ENCODE measurements at regions not wholly inside any gene's neighbourhood (a gene's known extent, or its start where the extent isn't known, plus 50 kb on each side); places are given as distances from the start of the nearest gene placed in this dataset.
"Not testable (repeated sequence)": the region's sequence is repeated elsewhere in the genome, so short reads cannot be mapped to it uniquely, and the experiment has no call there.

- not testable (repeated sequence) for DNase-seq
These were observed 106.5 kb upstream of the DAZL start for GRCh38 chr3:16711691-16712090.

DNA sequence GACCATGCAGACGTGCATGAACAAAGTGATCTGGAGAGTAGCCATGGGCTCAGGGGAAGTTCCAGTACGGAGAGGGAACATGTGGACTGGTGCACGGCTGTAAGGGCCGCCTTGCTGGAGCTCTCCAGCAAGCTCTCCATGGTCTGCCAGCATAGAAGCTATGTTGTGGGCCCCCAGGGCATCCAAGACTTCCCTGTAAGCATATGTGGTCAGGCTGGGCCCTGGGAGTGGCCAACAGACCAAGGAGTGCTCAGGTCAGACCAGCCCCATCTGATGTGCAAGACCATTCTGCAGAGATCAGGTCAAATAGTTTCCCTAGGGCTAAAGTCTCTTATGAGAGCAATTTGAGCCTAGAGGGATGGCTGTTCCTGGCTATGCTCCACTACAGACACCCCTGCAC lies 110.1 kb upstream of the DAZL start:
- no peak for DNase-seq

- DNase-seq: no peak
These were observed 114.2 kb upstream of the DAZL start for GRCh38 chr3:16719426-16719825.

- no peak for DNase-seq
These were observed 115.2 kb upstream of the DAZL start for GRCh38 chr3:16720367-16720940.

DNA sequence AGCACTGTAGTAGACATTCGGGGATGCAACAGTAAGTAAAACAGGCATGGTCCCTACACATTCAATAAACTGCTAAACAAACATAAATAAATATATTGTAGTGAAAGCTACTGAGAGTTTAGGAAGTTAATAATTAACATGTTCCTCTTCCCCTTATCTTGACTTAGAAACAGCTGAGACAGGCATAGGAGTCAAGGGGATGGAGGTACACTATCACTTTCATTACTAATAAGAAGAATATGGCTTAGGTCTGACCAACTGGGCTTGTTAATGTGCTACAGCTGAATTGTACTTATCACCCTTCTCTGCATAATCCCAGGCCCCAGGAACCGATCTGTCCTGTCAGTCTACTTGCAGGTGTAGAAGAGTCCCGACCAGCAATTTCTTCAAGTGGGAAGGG lies 116.3 kb upstream of the DAZL start:
- no peak for DNase-seq

GRCh38 chr3:16723978-16724377 lies 118.8 kb upstream of the DAZL start:
- DNase-seq: no peak

GRCh38 chr3:16724487-16724886 lies 119.3 kb upstream of the DAZL start:
- DNase-seq: no peak

DNA sequence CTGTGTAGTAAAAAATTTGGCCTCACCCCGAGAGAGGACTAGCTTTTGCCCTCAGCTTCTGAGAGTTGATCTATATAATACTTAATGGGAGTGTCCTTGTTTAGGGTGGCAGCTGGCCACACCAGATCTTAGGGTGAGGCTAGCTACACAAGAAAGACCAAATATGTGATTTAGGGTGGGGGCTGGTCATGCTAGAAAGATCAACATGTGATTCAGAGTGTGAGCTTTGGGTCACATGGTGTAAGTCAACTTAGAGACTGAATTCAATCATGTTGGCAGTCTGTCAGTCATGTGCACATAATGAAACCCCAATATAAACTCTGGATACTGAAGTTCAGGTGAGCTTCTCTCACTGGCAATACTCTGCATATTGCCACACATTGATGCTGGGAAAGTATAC lies 120.7 kb upstream of the DAZL start:
- no peak for DNase-seq

DNA sequence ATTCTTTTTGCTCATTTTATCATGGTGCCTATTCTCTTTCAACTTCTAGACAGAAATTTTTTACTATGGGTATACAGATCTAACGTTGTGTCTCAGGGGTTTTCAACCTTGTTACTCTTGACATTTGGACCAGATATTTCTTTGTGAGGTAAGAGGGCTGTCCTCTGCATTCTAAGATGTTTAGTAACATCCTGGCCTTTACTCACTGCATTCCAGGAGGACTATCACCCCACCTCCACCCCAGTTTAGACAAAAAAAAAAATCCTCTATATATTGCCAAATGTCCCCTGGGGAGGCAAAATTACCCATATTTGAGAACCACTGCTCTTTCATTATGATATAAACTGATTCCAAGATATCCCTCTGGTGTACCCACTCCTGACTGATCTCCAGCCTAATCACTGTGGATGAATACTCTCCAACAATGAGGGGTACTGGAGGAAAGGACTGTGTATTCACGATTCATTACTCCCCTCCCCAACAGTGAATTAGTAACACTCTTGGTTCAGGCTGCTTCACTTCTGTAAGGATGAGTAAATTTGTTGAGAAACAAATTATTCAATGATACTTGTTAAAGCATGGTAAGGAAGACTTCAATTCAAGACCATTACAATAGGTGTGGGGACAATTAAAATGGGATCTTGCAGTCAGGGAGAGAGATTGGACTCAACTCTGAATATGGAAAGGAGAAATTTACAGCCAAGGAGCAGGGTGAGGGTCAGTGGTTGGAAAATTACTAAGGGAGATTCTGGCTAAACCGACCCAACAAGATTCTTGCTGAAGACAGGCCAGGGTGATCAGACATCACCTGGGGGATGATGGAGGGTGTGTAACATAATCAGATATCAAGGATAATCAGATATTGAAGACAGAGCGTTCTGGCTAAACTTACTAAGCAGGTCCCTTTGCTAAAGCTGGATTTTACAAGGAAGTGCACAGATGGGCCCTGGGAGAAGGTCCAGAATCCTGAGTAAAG lies 123.8 kb upstream of the DAZL start:
- no peak for DNase-seq

GRCh38 chr3:16738451-16738850 lies 133.2 kb upstream of the DAZL start:
- no peak for DNase-seq

DNA sequence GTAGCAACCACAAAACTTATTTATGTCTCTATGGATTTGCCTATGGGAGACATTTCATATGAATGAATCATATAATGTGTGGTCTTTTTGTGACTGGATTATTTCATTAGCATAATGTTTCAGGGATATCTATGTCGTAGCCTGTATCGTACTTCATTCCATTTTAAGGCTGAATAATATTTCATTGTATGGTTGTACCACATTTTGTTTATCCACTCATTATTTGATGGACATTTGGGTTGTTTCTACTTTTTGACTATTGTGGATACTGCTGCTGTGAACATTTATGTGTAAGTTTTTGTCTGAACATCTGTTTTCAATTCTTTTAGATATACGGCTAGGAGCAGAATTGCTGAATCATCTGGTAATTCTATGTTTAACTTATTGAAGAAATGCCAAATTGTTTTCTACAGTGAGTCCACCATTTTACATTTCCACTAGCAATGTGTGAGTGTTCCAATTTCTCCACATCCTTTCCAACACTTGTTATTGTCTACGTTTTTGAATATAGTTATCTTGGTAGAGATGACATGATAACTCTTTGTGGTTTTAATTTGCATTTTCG lies 134.4 kb upstream of the DAZL start:
- DNase-seq: no peak

DNA sequence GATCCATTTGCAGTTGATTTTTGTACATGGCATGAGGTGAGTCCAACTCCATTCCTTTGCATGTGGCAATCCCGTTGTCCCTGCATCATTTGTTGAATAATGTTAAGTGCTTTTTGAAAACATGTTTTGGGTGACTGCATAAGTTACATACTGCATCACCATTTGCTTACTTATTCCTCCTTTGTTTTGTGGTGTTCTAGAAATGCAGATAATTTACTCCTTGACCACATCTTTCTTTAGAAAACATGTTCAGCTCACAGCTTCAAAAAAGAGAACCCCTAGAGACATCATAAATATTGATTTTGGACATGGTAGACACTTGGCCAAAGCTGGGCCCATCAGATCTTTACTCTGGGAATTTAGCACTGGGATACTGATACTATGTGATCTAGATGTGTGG lies 135.3 kb upstream of the DAZL start:
- DNase-seq: no peak

DNA sequence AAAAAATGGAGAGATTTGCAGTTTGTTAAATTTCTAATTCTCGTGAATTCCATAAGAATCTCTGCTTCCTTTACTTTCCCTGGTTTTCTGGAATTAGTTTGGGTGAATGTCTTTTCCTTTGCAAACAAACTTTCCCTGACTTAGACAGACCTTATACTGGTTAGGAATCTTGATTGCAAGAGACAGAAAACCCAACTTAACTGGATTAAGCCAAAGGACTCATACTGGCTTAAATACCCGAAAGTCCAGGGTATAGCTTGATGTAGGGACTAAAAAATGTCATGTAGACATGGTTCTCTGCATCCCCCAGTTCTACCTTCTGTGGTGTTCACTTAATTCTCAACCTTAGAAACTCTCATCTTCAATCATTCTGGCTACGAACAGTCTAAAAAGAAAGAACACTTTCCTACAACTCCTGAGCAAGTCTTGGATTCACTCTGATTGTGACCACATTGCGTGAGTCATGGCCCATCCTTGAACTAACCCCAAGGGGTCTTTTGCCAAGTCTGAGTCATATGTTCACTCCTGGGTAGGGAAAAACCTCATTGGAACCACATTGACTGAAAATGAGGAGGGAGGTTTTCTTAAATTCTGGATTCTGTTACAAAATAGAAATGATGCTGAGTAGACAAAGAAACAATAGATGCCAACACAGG lies 136.0 kb upstream of the DAZL start:
- no peak for DNase-seq

DNA sequence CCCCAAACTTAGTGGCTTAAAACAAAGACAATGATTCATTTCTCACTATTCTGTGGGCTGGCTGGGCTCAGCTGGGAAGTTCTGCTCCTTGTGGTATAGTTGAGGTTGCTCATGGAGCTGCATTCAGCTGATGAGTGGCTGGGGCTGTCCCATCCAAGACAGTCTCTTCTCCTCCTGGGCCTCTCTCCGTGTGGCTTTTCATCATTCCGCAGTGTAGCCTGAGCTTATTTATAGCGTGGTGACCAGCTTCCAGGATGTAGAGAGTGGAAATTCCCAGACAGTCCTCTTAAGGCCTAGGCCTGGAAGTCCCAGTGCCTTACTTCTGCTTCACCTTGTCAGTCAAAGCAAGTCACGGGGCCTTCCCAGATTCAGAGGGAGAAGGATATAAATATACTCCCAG lies 136.7 kb upstream of the DAZL start:
- DNase-seq: no peak

DNA sequence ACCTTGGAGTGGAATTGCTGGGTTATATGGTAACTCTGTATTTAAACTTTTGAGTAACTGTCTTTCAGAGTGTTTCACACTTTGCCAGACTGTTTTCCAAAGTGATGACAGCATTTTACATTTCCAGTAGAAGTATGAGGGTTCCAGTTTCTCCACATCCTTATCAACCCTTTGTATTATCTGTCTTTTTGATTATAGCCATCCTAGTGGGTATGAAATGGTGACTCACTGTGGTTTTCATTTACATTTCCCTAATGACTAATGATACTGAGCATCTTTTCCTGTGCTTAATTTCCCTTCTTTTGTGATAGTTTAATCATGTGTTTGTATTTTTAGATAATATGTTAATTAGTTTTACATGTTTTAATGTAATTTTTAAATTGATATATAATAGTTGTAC lies 138.1 kb upstream of the DAZL start:
- DNase-seq: no peak

DNA sequence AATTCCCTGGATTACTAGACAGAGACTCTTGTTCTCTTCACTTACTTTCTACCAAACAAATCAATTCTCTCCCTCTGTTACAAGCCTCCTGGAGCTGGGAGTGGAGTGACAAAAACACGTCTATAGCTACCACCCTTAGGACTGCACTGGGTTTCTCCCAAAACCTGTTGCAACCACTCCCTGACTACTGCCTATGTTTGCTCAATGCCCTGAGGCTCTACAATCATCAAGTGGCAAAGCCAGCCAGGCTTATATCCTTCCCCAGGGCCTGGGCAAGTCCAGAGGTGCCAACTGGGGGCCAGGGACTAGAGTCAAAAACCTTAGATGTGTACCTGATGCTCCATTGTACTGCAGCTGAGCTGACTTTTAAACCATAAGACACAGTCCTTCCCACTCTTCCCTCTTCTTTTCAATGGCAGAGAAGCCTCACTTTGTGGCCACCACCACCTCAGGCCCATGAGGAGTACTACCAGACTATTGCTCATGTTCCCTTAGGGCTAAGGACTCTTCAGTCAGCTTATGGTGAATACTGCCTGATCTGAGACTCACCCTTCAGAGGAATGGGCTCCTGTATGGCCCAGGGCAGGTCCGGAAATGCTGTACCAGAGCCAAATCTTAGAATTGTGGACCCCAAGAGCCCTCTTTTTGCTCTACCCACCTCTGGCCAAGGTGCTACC lies 125.4 kb upstream of the PLCL2 start:
- no peak for DNase-seq

- DNase-seq: no peak
These were observed 123.2 kb upstream of the PLCL2 start for GRCh38 chr3:16761571-16761970.

- DNase-seq: no peak
These were observed 119.1 kb upstream of the PLCL2 start for GRCh38 chr3:16765661-16766060.

DNA sequence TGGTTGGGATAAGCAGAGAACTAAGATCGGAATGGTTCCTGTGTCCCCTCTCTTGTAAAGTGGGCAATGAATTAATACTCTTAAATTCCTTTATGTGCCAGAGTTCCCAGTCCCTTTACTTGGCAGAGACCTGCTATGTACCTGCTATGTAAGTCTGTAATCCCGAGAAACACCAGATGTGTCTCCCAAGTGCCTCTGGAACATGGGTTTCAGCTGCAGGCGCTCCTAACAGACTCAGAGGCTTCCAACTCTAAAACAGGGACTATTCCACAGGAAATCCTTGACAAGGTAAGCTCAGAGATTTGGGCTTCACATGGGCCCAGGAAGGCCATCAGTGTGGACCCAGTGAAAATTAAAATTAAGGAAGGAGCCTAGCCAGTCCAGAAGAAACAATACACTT lies 117.7 kb upstream of the PLCL2 start:
- no peak for DNase-seq

- DNase-seq: no peak
These were observed 116.7 kb upstream of the PLCL2 start for GRCh38 chr3:16768014-16768413.

- no peak for DNase-seq
These were observed 115.8 kb upstream of the PLCL2 start for GRCh38 chr3:16768956-16769355.

- no peak for DNase-seq
These were observed 115.2 kb upstream of the PLCL2 start for GRCh38 chr3:16769525-16769924.

GRCh38 chr3:16770021-16770420 lies 114.7 kb upstream of the PLCL2 start:
- no peak for DNase-seq

Measured in DMS 273 treated with DMSO at 0.1 percent for 48 hours (cell line).